ENCODE measurements at regions not wholly inside any gene's neighbourhood (a gene's known extent, or its start where the extent isn't known, plus 50 kb on each side); places are given as distances from the start of the nearest gene placed in this dataset.

GRCh38 chr18:11336241-11336640 is 186.9 kb upstream of the PIEZO2 start:
- ATAC-seq (peak in 1 of 4 donors; percentile 39), DNase-seq (no peak)
- H3K4me3 ChIP-seq = no peak overlapping the region
- no peak for TF ChIP-seq POLR2A (IDR thresholded peaks at IDR 0.05)
- no peak for TF ChIP-seq CTCF (IDR thresholded peaks at IDR 0.05)
- 69 to 84% (median 73%) methylated on average over 3 of the region's 3 CpGs for WGBS, 4 donors
- H3K9me3 ChIP-seq = no peaks in the 10 kb centered on the region
- H3K4me1 ChIP-seq = no peaks in the 10 kb centered on the region
- H3K36me3 ChIP-seq = no peaks in the 10 kb centered on the region
- H3K27me3 ChIP-seq = no peaks in the 10 kb centered on the region
- no peak overlapping the region for H3K27ac ChIP-seq
- intact Hi-C loops (cut with DNase I) = no loop called here

GRCh38 chr18:11327391-11328009 is 178.1 kb upstream of the PIEZO2 start:
- ATAC-seq = peak in 3 of 4 donors; percentile 59 to 80 (median 78)
- Histone ChIP-seq H3K4me1 (peaks cover 0 to 8% (median 0%) of the 10 kb centered on the region in 12 donors), H3K4me3 (no peak overlapping the region), H3K27ac (peak overlapping the region in 1 of 12 donors; percentile 3), H3K36me3 (no peaks in the 10 kb centered on the region), H3K9me3 (no peaks in the 10 kb centered on the region), H3K27me3 (no peaks in the 10 kb centered on the region)
- WGBS, 4 donors = 38 to 46% (median 43%) methylated on average over 4 of the region's 4 CpGs
- peak in 1 of 5 donors; percentile 27 for DNase-seq
- intact Hi-C loops (cut with DNase I) = loop anchor here in 1 of 10 donors (10.0 kb wide), 1 partner anchor 187 kb away; no protein-coding TSS in a partner anchor
- TF ChIP-seq CTCF (IDR thresholded peaks at IDR 0.05) (no peak), POLR2A (IDR thresholded peaks at IDR 0.05) (no peak)

- intact Hi-C loops (cut with DNase I) = loop anchor here in 1 of 10 donors (10.0 kb wide), 1 partner anchor 190 kb away; no protein-coding TSS in a partner anchor
- no peak for TF ChIP-seq POLR2A (IDR thresholded peaks at IDR 0.05)
- no peak for TF ChIP-seq CTCF (IDR thresholded peaks at IDR 0.05)
- 68 to 84% (median 83%) methylated on average over 4 of the region's 4 CpGs for WGBS, 4 donors
- H3K4me1 ChIP-seq = peaks cover 0 to 8% (median 0%) of the 10 kb centered on the region in 12 donors
- H3K27ac ChIP-seq = no peak overlapping the region
- ATAC-seq (no peak), DNase-seq (no peak)
- no peaks in the 10 kb centered on the region for H3K9me3 ChIP-seq
- H3K27me3 ChIP-seq = no peaks in the 10 kb centered on the region
- no peaks in the 10 kb centered on the region for H3K36me3 ChIP-seq
- no peak overlapping the region for H3K4me3 ChIP-seq
These were observed 175.8 kb upstream of the PIEZO2 start for GRCh38 chr18:11324956-11325882.

- H3K36me3 ChIP-seq = no peaks in the 10 kb centered on the region
- no peaks in the 10 kb centered on the region for H3K9me3 ChIP-seq
- no peaks in the 10 kb centered on the region for H3K27me3 ChIP-seq
- TF ChIP-seq POLR2A (IDR thresholded peaks at IDR 0.05) (no peak), CTCF (IDR thresholded peaks at IDR 0.05) (no peak)
- no peak for DNase-seq
- no peak for ATAC-seq
- intact Hi-C loops (cut with DNase I) = loop anchor here in 1 of 10 donors (10.0 kb wide), 1 partner anchor 190 kb away; no protein-coding TSS in a partner anchor
- 32 to 51% (median 42%) methylated on average over 2 of the region's 2 CpGs for WGBS, 4 donors
- peaks cover 0 to 8% (median 0%) of the 10 kb centered on the region in 12 donors for H3K4me1 ChIP-seq
- H3K4me3 ChIP-seq = no peak overlapping the region
- H3K27ac ChIP-seq = no peak overlapping the region
These were observed 175.1 kb upstream of the PIEZO2 start for GRCh38 chr18:11324510-11324909.
